Panc1 (cell line): ENCODE measurements at regions not wholly inside any gene's neighbourhood (a gene's known extent, or its start where the extent isn't known, plus 50 kb on each side); places are given as distances from the start of the nearest gene placed in this dataset.

ENCODE experiments used
- ATAC-seq: fragments of 200-7000 bp; cut with Tn5 transposase; 2 replicates; pipeline ENCODE4 v1.9.1; 2020; ENCODE audit warnings: mild to moderate bottlenecking, moderate library complexity
- BruUV-seq: library from RNA; stranded (reverse); fragments of 400-500 nt; replicated peaks from 2 replicates; lab custom pipeline; 2021; lab: Mats Ljungman, UMichigan
- CTCF ChIA-PET: fragments of 300-600 bp; sonication (Branson Sonifier 250); formaldehyde crosslinking; loops from one replicate; lab custom pipeline; 2022; ENCODE audit warnings: antibody characterized with exemption; lab: Charles Lee
- POLR2A ChIA-PET: fragments of 300-600 bp; sonication (Branson Sonifier 250); formaldehyde crosslinking; loops from one replicate; lab custom pipeline; 2022; ENCODE audit warnings: antibody characterized with exemption; lab: Charles Lee
- DNase-seq: peaks from one replicate; pipeline ENCODE4 v3.0.0-alpha.2; 2010; ENCODE audit warnings: low read depth, low spot score
- H3K27ac ChIP-seq: 2 replicates; pipeline ENCODE4 v1.5.1; 2011; ENCODE audit warnings: mild to moderate bottlenecking, low read length, inconsistent platforms
- H3K27me3 ChIP-seq: fragments of 200-500 bp; sonication (Bioruptor generic); 2 replicates; pipeline ENCODE4 v1.6.0; 2014; ENCODE audit warnings: low read length, inconsistent platforms; ENCODE audit not compliant: control insufficient read depth, insufficient read depth
- H3K36me3 ChIP-seq: fragments of 200-500 bp; sonication (Bioruptor generic); 2 replicates; pipeline ENCODE4 v1.5.1; 2014; ENCODE audit warnings: inconsistent platforms, mild to moderate bottlenecking, low read length, moderate library complexity; ENCODE audit not compliant: control insufficient read depth, insufficient read depth
- H3K4me1 ChIP-seq: 2 replicates; pipeline ENCODE4 v1.5.1; 2011; ENCODE audit warnings: inconsistent platforms, mild to moderate bottlenecking, low read length, moderate library complexity; ENCODE audit not compliant: control insufficient read depth, insufficient read depth
- H3K4me3 ChIP-seq, 2 experiments: 2 replicates each; pipeline ENCODE4 v1.5.1; 2011 to 2012; ENCODE audit warnings: low read depth in 2 of 2, low read length in 2 of 2, mild to moderate bottlenecking in 2 of 2, inconsistent platforms in 1 of 2, moderate library complexity in 1 of 2
- H3K9me3 ChIP-seq: fragments of 200-500 bp; sonication (Bioruptor generic); 2 replicates; pipeline ENCODE4 v1.5.1; 2014; ENCODE audit warnings: low read depth, mild to moderate bottlenecking, inconsistent platforms, low read length, moderate library complexity; ENCODE audit not compliant: control insufficient read depth, insufficient read depth
- CTCF ChIP-seq: fragments of 450-650 bp; IDR thresholded peaks from 2 replicates; pipeline ENCODE4 v1.5.1; 2017; ENCODE audit warnings: mild to moderate bottlenecking
- POLR2AphosphoS5 ChIP-seq: IDR thresholded peaks from 2 replicates; pipeline ENCODE4 v1.6.1; 2012; ENCODE audit warnings: mild to moderate bottlenecking, low read depth, low read length, moderate library complexity
- REST ChIP-seq, 2 experiments: IDR thresholded peaks; 2 replicates each; pipeline ENCODE4 v1.6.1; 2011 to 2012; ENCODE audit warnings: low read depth in 2 of 2, control low read depth in 1 of 2, low read length in 1 of 2, mild to moderate bottlenecking in 1 of 2, moderate library complexity in 1 of 2; ENCODE audit not compliant: insufficient read depth in 1 of 2
- SIN3A ChIP-seq: IDR thresholded peaks from 2 replicates; pipeline ENCODE4 v1.6.1; 2012; ENCODE audit warnings: low read depth, mild to moderate bottlenecking, low read length, moderate library complexity, borderline replicate concordance; ENCODE audit not compliant: insufficient read depth
- TCF7L2 ChIP-seq: IDR thresholded peaks from 2 replicates; pipeline ENCODE4 v1.6.1; 2011; ENCODE audit warnings: mild to moderate bottlenecking, low read depth, low read length, inconsistent platforms
- in situ Hi-C: cut with HindIII; loops from 2 replicates; pipeline ENCODE4 v1.10.0; 2016; ENCODE audit warnings: low sequenced_read_pairs, low pct_unique_long_range_greater_than_20kb
- intact Hi-C: fragments of 100-400 bp; cut with micrococcal nuclease; formaldehyde crosslinking; loops from one replicate; pipeline ENCODE4 v1.10.0; 2022; ENCODE audit not compliant: unreplicated experiment

- no peaks in the 10 kb centered on the region for H3K27me3 ChIP-seq
- no peaks in the 10 kb centered on the region for H3K4me1 ChIP-seq
- TF ChIP-seq REST (IDR thresholded peaks at IDR 0.05; ENCODE audit: insufficient read depth in 1 of 2, low read depth in 2 of 2, low read length in 1 of 2) (no peak), SIN3A (no peak), TCF7L2 (no peak), POLR2AphosphoS5 (no peak), CTCF (no peak)
- intact Hi-C loops = no loop called here
- ATAC-seq (no peak), DNase-seq (no peak)
- no peaks in the 10 kb centered on the region for H3K36me3 ChIP-seq
- no peak overlapping the region for H3K27ac ChIP-seq
- ChIA-PET CTCF (no interaction called here), POLR2A (no interaction called here)
- BruUV-seq = no TSS peak
- H3K9me3 ChIP-seq = no peaks in the 10 kb centered on the region
- in situ Hi-C loops = no loop called here
- no peak overlapping the region for H3K4me3 ChIP-seq
These were observed 624.8 kb downstream of the CHSY3 start for GRCh38 chr5:130529111-130529510.

GRCh38 chr5:130528474-130528873, 624.2 kb downstream of the CHSY3 start:
- H3K36me3 ChIP-seq = no peaks in the 10 kb centered on the region
- in situ Hi-C loops = no loop called here
- TF ChIP-seq TCF7L2 = no peak
- no peak for TF ChIP-seq CTCF
- TF ChIP-seq POLR2AphosphoS5 = no peak
- TF ChIP-seq SIN3A = no peak
- no peak for TF ChIP-seq REST (IDR thresholded peaks at IDR 0.05; ENCODE audit: insufficient read depth in 1 of 2, low read depth in 2 of 2, low read length in 1 of 2)
- no peak overlapping the region for H3K27ac ChIP-seq
- POLR2A ChIA-PET = no interaction called here
- H3K27me3 ChIP-seq = no peaks in the 10 kb centered on the region
- CTCF ChIA-PET = no interaction called here
- intact Hi-C loops = no loop called here
- DNase-seq = no peak
- BruUV-seq = no TSS peak
- no peaks in the 10 kb centered on the region for H3K9me3 ChIP-seq
- ATAC-seq = no peak
- no peak overlapping the region for H3K4me3 ChIP-seq
- no peaks in the 10 kb centered on the region for H3K4me1 ChIP-seq
